HG02981 (cell line): ENCODE measurements at regions not wholly inside any gene's neighbourhood (a gene's known extent, or its start where the extent isn't known, plus 50 kb on each side); places are given as distances from the start of the nearest gene placed in this dataset.
"Not testable (repeated sequence)": the region's sequence is repeated elsewhere in the genome, so short reads cannot be mapped to it uniquely, and the experiment has no call there.

Experiments used
- ATAC-seq: cut with Tn5 transposase; IDR thresholded peaks from one replicate; pipeline ENCODE4 v1.9.1; 2021; ENCODE audit warnings: mild to moderate bottlenecking, moderate library complexity; ENCODE audit not compliant: unreplicated experiment

- ATAC-seq: no peak
These were observed 125.1 kb downstream of the GLRX3 start for GRCh38 chr10:130261306-130261705.

DNA sequence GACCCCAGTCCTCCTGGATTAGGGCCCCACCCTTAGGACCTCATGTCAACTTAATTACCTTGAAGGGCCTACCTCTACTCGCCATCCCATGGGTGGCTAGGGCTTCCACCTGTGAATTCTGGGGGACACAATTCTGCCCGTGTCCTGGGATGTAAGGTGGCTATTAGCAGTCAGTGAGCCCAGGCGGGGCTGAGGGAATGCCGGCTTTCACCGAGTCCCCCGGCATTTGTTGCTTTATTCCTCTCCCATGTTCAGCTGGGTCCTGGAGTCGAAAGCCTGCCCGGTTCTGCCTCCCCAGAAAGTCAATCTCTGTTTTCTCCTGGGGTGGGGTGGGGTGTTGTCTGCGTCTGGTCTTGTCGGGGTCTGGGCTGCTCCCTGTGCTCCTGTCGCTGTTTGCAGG, 125.6 kb downstream of the GLRX3 start:
- ATAC-seq: no peak

- ATAC-seq: no peak
These were observed 127.1 kb downstream of the GLRX3 start for GRCh38 chr10:130263289-130263688.

DNA sequence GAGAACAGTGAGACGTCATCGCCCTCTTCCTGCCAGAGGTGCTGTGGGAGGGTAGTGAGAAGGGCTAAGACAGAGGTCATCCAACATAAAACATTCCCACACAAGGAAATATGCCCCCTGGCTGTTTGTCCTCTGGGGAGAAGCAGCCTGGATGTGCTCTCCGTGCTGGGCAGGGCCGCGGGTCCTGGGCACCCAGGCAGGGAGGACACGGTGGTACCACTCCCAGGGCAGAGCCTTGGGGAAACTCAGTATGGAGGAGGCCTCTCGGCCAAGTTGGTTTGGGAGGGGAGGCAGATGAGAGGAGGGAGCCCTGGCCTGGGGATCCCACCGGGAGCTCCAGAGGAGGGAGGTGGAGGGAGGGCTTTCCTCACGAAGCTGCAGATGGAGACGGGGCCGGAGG, 129.4 kb downstream of the GLRX3 start:
- no peak for ATAC-seq

DNA sequence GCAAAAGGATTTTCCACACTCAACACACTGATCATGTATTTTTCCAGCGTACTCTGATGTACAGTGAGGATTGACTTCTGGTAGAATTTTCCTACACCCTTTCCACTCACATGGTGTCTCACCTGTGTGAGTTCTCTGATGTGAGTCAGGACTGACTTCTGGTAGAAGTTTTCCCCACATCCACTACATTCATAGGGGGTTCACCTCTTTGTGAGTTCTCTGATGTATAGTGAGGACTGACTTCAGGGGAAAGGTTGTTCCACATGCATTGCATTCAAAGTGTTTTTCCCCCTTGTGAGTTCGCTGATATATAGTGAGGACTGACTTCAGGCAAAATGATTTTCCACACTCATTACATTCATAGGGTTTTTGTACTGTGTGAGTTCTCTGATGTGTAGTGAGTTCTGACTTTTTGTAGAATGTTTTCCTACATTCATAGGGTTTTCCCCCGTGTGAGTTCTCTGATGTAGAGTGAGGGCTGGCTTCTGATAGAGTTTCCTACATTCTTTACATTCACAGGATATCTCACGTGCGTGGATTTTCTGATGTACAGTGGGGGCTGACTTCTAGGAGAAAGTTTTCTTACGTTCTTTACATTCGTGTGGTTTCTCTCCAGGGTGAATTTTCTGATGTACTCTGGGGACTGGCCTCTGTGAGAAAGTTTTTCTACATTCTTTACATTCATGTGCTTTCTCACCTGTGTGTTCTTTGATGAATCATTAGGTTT, 146.5 kb downstream of the GLRX3 start:
- ATAC-seq: no peak

- no peak for ATAC-seq
These were observed 147.0 kb downstream of the GLRX3 start for GRCh38 chr10:130283219-130283545.

DNA sequence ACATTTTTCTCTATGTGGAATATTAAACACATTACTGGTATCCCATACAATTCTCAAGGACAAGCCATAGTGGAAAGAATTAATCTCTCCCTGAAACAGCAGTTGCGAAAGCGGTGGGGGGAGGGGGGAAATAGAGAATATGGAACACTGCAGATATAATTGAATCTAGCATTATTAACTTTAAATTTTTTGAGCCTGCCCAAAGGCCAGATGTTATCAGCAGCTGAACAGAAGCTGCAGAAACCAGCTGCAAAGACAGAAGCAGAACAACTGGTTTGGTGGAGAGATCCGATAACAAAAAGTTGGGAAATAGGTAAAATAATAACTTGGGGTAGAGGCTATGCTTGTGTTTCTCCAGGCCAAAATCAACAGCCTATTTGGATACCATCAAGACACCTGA, 159.6 kb downstream of the GLRX3 start:
- not testable (repeated sequence) for ATAC-seq

GRCh38 chr10:130300608-130301020, 164.4 kb downstream of the GLRX3 start:
- peak; percentile 29 for ATAC-seq

DNA sequence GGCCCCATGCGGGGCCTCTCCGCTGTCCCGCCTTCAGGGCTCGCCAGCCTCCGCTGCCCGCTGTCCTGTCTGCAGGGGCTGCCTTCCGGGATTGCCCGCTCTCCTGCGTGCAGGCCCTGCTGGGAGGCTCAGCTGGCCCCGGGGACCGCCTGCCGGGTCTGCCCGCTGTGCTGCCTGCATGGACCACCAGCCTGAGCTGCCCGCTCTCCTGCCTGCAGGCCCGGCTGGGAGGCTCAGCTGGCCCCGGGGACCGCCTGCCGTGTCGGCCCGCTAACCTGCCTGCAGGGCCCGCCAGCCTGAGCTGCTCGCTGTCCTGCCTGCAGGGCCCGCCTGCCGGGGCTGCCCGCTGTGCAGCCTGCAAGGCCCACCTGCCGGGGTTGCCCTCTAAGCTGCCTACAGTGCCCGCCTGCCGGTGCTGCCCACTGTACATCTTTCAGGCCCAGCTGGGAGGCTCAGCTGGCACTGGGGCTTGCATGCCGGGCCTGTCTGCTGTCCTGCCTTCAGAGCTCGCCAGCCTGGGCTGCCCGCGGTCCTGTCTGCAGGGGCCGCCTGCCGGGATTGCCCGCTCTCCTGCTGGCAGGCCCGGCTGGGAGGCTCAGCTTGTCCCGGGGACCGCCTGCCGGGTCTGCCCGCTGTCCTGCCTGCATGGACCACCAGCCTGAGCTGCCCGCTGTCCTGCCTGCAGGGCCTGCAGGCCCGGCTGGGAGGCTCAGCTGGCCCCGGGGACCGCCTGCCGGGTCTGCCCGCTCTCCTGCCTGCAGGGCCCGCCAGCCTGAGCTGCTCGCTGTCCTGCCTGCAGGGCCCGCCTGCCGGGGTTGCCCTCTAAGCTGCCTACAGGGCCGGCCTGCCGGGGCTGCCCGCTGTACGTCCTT, 165.1 kb downstream of the GLRX3 start:
- ATAC-seq: peak; percentile 58

- no peak for ATAC-seq
These were observed 190.8 kb downstream of the GLRX3 start for GRCh38 chr10:130326954-130327353.

DNA sequence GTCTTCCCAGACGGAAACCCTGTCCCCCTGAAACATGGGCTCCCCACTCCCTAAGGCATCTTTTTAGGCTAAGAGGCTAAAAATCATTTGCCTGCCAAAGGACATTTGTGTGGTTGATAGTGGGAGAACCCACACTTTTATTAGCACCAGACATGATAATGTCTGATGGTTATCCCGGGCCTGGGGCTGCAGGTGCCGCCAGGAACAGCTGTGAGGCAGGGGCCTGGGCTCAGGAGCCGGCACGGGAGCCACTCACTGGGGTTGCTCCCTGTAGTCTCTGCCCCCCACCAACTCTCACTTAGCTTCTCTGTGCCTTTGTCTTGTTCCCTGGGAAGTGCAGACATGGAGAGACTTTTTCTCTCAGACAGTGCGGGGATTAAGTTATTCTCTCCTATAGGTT, 193.6 kb downstream of the GLRX3 start:
- no peak for ATAC-seq

GRCh38 chr10:130333185-130333584, 197.0 kb downstream of the GLRX3 start:
- no peak for ATAC-seq

DNA sequence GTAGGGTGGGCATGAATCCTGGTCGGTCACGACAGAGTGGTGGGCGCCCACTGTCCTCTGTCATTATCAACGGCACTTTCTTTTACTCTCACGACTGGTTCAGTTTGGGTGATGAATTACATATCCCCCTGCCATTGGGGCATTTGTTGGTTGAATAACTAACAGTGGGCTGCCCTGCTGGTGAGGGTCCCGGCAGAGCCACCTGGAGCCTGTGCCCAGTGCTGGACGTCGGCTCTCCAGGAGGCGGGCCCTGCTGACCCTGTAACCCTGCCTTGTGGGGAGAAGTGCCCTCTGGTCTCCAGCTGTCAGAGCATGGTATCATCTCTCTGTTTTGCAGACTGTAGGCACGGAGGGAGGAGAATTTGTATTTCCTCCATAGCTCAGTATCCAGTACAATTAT, 199.1 kb downstream of the GLRX3 start:
- no peak for ATAC-seq

DNA sequence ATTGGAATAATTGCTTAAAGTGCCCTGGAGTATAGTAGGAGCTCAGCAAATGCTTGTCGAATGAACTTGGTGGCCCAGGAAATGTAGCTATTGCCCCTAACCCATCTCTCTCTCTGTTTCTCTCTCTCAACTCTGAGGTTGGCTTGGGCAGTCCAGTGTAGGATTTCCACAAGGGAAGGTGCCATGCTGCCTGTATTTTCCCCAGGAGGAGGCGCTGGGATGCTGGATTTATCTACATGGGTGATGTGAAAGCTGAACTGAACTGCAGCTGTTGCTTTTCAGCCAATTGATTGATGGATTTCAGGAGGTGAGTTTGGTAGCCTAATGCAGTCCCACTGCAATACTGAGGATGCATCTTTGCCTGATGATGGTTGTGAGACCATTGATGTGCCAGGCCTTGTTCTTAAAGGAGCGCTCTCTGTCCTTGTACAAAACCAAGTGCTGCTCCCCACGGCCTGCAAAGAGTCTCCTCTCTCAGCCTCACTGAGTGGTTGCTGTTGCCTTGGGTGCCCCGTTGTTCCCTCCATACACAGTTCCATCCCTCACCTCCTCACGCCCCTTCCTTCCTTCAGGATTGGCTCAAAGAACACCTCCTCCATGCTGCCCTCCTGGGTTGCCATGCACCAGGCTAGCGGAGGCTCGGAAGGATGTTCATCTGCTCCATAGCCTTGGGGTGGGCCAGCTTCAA, 200.6 kb downstream of the GLRX3 start:
- no peak for ATAC-seq

- ATAC-seq: no peak
These were observed 201.1 kb downstream of the GLRX3 start for GRCh38 chr10:130337305-130337640.

DNA sequence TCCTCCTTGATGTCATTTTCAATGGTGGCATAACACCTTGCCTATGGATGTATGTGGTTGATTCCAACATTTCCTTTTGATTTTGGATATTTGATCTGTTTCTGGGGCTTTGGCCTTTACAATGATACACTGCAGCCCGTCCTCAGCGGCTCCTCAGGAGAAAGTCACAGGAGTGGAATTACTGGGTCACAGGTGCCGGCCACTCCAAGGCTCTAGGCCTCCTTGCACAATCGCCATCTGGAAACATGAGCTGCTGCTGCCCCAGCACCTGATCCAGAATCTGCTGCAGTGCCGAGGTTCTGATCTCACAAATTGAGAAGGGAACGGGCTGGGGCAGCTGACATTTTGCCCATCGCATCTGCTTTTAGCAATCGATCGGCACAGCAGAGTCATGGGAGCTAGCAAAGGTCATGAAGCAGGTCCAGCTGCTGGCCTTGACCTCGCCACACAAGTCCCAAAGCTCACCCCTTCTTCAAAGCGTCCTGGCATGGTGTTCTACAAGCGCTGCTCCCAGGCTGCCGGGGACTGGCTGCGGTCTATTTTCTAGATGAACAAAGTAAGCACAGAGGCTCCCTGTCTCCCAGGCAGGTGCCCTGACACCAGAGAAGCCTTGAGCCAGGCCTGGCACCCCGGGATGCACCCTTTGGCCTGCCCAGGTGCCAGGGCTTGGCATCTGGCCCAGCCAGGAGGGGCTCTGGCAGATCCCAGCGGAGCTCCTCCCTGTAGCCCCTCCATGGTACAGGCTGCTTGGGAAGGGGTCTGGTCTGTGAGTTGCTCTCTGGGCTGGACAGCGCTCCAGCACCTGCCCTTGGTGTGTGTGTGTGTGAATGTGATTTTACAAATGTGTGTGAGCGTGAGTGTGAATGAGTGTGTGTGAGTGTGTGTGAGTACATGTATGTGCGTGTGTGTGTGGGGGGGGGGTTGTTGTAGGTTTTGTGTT, 201.8 kb downstream of the GLRX3 start:
- no peak for ATAC-seq

GRCh38 chr10:130338636-130339024, 202.4 kb downstream of the GLRX3 start:
- no peak for ATAC-seq

GRCh38 chr10:130339091-130339490, 202.9 kb downstream of the GLRX3 start:
- no peak for ATAC-seq

DNA sequence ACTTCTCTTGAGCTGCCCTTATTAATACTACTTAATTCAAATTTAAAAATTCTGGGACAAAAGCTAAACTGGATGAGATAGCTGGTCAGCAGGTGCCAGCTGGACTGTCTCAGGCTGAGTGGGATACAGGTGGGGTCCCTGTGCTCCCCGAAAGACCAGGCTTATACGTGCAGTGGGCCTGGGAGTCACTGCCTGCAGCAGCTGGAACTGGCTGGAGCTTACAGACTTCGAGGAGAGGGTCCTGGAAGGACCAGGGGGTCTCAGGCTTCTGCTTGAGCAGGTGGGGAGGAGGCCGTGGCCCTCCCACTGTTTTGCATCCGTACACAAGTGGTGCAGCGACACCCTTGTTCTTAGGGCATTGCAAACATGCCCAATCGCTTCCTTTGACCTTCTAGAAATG, 203.7 kb downstream of the GLRX3 start:
- ATAC-seq: no peak

DNA sequence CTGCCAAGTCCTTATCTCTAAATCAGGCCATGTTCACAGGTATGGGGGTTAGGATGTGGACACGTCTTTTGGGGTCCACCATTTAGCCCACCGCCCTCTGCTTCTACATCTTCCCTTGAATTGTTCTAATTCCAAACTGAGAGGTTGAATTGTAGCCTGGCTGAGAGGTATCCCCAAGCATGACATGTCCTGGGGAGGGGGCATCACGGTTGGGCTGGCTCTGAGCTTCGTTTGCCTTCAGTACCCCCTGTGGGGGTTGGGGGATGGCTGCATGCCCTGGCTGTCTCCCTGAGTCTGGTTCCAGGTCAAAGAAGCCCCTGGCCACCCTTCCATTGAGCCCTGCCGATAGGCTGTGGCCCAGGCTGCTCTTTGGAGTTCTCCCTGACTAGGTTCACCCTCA, 204.6 kb downstream of the GLRX3 start:
- no peak for ATAC-seq

GRCh38 chr10:130341356-130341755, 205.2 kb downstream of the GLRX3 start:
- no peak for ATAC-seq
